GM12891 (cell line): ENCODE measurements at regions not wholly inside any gene's neighbourhood (a gene's known extent, or its start where the extent isn't known, plus 50 kb on each side); places are given as distances from the start of the nearest gene placed in this dataset.

ENCODE experiments used
- PAX5 ChIP-seq: IDR thresholded peaks from 2 replicates; pipeline ENCODE4 v1.6.1; 2011; ENCODE audit warnings: low read length, moderate library complexity, mild to moderate bottlenecking; ENCODE audit not compliant: insufficient read depth, severe bottlenecking
- POLR2A ChIP-seq: IDR thresholded peaks from 2 replicates; pipeline ENCODE4 v1.6.1; 2011; ENCODE audit warnings: low read depth, low read length, control low read depth
- POLR2AphosphoS5 ChIP-seq: IDR thresholded peaks from 2 replicates; pipeline ENCODE4 v1.6.1; 2011; ENCODE audit warnings: low read depth, low read length, control low read depth
- POU2F2 ChIP-seq: IDR thresholded peaks from 2 replicates; pipeline ENCODE4 v1.6.1; 2011; ENCODE audit warnings: low read depth, mild to moderate bottlenecking, control low read depth, low read length, moderate library complexity
- SPI1 ChIP-seq: IDR thresholded peaks from 2 replicates; pipeline ENCODE4 v1.6.1; 2011; ENCODE audit warnings: low read depth, low read length, control low read depth
- TAF1 ChIP-seq: IDR thresholded peaks from 2 replicates; pipeline ENCODE4 v1.6.1; 2011; ENCODE audit warnings: low read depth, low read length, control low read depth

GRCh38 chr21:27366646-27367235, 399.9 kb upstream of the ADAMTS5 start:
- TF ChIP-seq POLR2A (no peak), POLR2AphosphoS5 (no peak), TAF1 (no peak), SPI1 (no peak), PAX5 (no peak), POU2F2 (no peak)
